HCT116 (cell line): ENCODE measurements at regions not wholly inside any gene's neighbourhood (a gene's known extent, or its start where the extent isn't known, plus 50 kb on each side); places are given as distances from the start of the nearest gene placed in this dataset.
"Not testable (repeated sequence)": the region's sequence is repeated elsewhere in the genome, so short reads cannot be mapped to it uniquely, and the experiment has no call there.

ENCODE experiments used
- ATAC-seq: fragments of 200-7000 bp; cut with Tn5 transposase; 2 replicates; pipeline ENCODE4 v1.9.1; 2020; ENCODE audit warnings: mild to moderate bottlenecking, moderate library complexity
- BruUV-seq: library from RNA; stranded (reverse); fragments of 400-500 nt; replicated peaks from 2 replicates; lab custom pipeline; 2021; lab: Mats Ljungman, UMichigan
- CTCF ChIA-PET: fragments of 300-600 bp; sonication (Branson Sonifier 250); formaldehyde crosslinking; loops from one replicate; lab custom pipeline; 2021; ENCODE audit warnings: antibody characterized with exemption; lab: Charles Lee
- POLR2A ChIA-PET: fragments of 300-600, 350-600 bp; sonication (Branson Sonifier 250); formaldehyde crosslinking; loops from one replicate; lab custom pipeline; 2021; ENCODE audit warnings: antibody characterized with exemption; lab: Charles Lee
- RAD21 ChIA-PET, 2 experiments: fragments of 300-600 bp; sonication (Branson Sonifier 250); formaldehyde crosslinking; loops; one replicate each; lab custom pipeline; 2023; ENCODE audit warnings: low total read pairs in 2 of 2; ENCODE audit not compliant: uncharacterized antibody in 2 of 2, unreplicated experiment in 2 of 2, low non-redundant PET in 1 of 2; lab: Charles Lee
- DNase-seq: peaks from one replicate; pipeline ENCODE4 v3.0.0-alpha.2; 2010; ENCODE audit warnings: low read depth, low spot score
- H2AFZ ChIP-seq: fragments of 200-600 bp; shearing (Covaris generic), sonication (generic); 2 replicates; pipeline ENCODE4 v1.6.1; 2017; ENCODE audit warnings: low read depth, mixed run types, mixed read lengths, antibody characterized with exemption, low read length; ENCODE audit not compliant: poor library complexity, severe bottlenecking
- H3K27ac ChIP-seq: 2 replicates; pipeline ENCODE4 v1.5.1; 2012; ENCODE audit warnings: low read depth, low read length
- H3K27me3 ChIP-seq: fragments of 200-600 bp; sonication (generic); 2 replicates; pipeline ENCODE4 v1.6.1; 2016; ENCODE audit warnings: mixed run types, low read length, mixed read lengths; ENCODE audit not compliant: insufficient read depth
- H3K36me3 ChIP-seq, 2 experiments: fragments of 200-500 bp in 1 of 2; fragments of 200-600 bp in 1 of 2; sonication (Bioruptor generic) in 1 of 2; sonication (generic) in 1 of 2; 2 replicates each; pipeline versions ENCODE4 v1.5.1 to v1.6.1; 2014 to 2016; ENCODE audit warnings: low read length in 2 of 2, inconsistent platforms in 1 of 2, mixed read lengths in 1 of 2, mixed run types in 1 of 2; ENCODE audit not compliant: insufficient read depth in 2 of 2, control insufficient read depth in 1 of 2
- H3K4me1 ChIP-seq, 2 experiments: fragments of 200-600 bp in 1 of 2; sonication (generic) in 1 of 2; 2 replicates each; pipeline versions ENCODE4 v1.5.1 to v1.6.1; 2012 to 2017; ENCODE audit warnings: low read length in 2 of 2, inconsistent platforms in 1 of 2, mild to moderate bottlenecking in 1 of 2, mixed read lengths in 1 of 2, mixed run types in 1 of 2, moderate library complexity in 1 of 2; ENCODE audit not compliant: insufficient read depth in 2 of 2, control insufficient read depth in 1 of 2
- H3K4me2 ChIP-seq: fragments of 200-600 bp; sonication (generic); 2 replicates; pipeline ENCODE4 v1.6.1; 2017; ENCODE audit warnings: mixed run types, low read length, mixed read lengths
- H3K4me3 ChIP-seq, 2 experiments: fragments of 200-600 bp in 1 of 2; sonication (generic) in 1 of 2; replicated peaks in 1 of 2; 2 replicates each; pipeline ENCODE4 v1.5.1; 2011 to 2016; ENCODE audit warnings: low read length in 2 of 2, control low read depth in 1 of 2, low read depth in 1 of 2, mild to moderate bottlenecking in 1 of 2, mixed read lengths in 1 of 2, mixed run types in 1 of 2
- H3K79me2 ChIP-seq: fragments of 200-600 bp; sonication (generic); 2 replicates; pipeline ENCODE4 v1.6.1; 2017; ENCODE audit warnings: mild to moderate bottlenecking, mixed run types, low read length, moderate library complexity, mixed read lengths; ENCODE audit not compliant: insufficient read depth
- H3K9ac ChIP-seq: fragments of 200-600 bp; sonication (generic); 2 replicates; pipeline ENCODE4 v1.6.1; 2016; ENCODE audit warnings: low read length, mixed read lengths
- H3K9me2 ChIP-seq: fragments of 200-600 bp; sonication (generic), shearing (Covaris generic); 2 replicates; pipeline ENCODE4 v1.6.1; 2017; ENCODE audit warnings: mixed run types, mild to moderate bottlenecking, moderate library complexity; ENCODE audit not compliant: insufficient read depth
- H3K9me3 ChIP-seq, 2 experiments: fragments of 200-500 bp in 1 of 2; fragments of 200-600 bp in 1 of 2; sonication (Bioruptor generic) in 1 of 2; sonication (generic) in 1 of 2; 2 replicates each; pipeline ENCODE4 v1.6.1; 2014 to 2017; ENCODE audit warnings: low read length in 2 of 2, mixed read lengths in 2 of 2, inconsistent platforms in 1 of 2, low read depth in 1 of 2, mild to moderate bottlenecking in 1 of 2, mixed run types in 1 of 2, moderate library complexity in 1 of 2; ENCODE audit not compliant: control insufficient read depth in 1 of 2, insufficient read depth in 1 of 2
- H4K20me1 ChIP-seq: fragments of 200-600 bp; sonication (generic), shearing (Covaris generic); 2 replicates; pipeline ENCODE4 v1.6.1; 2017; ENCODE audit warnings: mixed run types, mild to moderate bottlenecking, moderate library complexity; ENCODE audit not compliant: insufficient read depth
- EGR1 ChIP-seq: IDR thresholded peaks from 2 replicates; pipeline ENCODE4 v1.6.1; 2012; ENCODE audit warnings: low read depth
- ELF1 ChIP-seq: IDR thresholded peaks from 2 replicates; pipeline ENCODE4 v1.6.1; 2012; ENCODE audit warnings: low read depth, borderline replicate concordance
- EZH2phosphoT487 ChIP-seq: fragments of 200-600 bp; IDR thresholded peaks from 2 replicates; pipeline ENCODE4 v1.6.1; 2018; ENCODE audit warnings: antibody characterized with exemption, borderline replicate concordance
- FOSL1 ChIP-seq: IDR thresholded peaks from 2 replicates; pipeline ENCODE4 v1.6.1; 2012; ENCODE audit warnings: low read depth
- intact Hi-C: fragments of 100-400 bp; cut with micrococcal nuclease; formaldehyde crosslinking; loops from 2 replicates; pipeline ENCODE4 v1.10.0; 2022
- TF ChIP-seq, protein P1 (sequence below), 3 experiments: fragments of 200-600 bp in 1 of 3; sonication (generic) in 1 of 3; IDR thresholded peaks in 2 of 3; conservative IDR thresholded peaks in 1 of 3; 2 replicates each; pipeline ENCODE4 v1.5.1; 2012 to 2017; ENCODE audit warnings: low read depth in 2 of 3, low read length in 2 of 3, antibody characterized with exemption in 1 of 3, borderline replicate concordance in 1 of 3, control low read depth in 1 of 3, mild to moderate bottlenecking in 1 of 3, mixed read lengths in 1 of 3, mixed run types in 1 of 3, moderate library complexity in 1 of 3; ENCODE audit not compliant: insufficient read depth in 1 of 3

GRCh38 chr21:35800796-35801385, 259.4 kb downstream of the SETD4 start:
- POLR2A ChIA-PET, CTCF ChIA-PET, H3K79me2 ChIP-seq, H2AFZ ChIP-seq, H3K4me3 ChIP-seq, intact Hi-C loops, ATAC-seq, H4K20me1 ChIP-seq, H3K27ac ChIP-seq, RAD21 ChIA-PET, H3K36me3 ChIP-seq, H3K4me1 ChIP-seq, H3K9ac ChIP-seq, DNase-seq, H3K9me2 ChIP-seq, H3K9me3 ChIP-seq, H3K27me3 ChIP-seq, BruUV-seq, H3K4me2 ChIP-seq: not testable (repeated sequence)

DNA sequence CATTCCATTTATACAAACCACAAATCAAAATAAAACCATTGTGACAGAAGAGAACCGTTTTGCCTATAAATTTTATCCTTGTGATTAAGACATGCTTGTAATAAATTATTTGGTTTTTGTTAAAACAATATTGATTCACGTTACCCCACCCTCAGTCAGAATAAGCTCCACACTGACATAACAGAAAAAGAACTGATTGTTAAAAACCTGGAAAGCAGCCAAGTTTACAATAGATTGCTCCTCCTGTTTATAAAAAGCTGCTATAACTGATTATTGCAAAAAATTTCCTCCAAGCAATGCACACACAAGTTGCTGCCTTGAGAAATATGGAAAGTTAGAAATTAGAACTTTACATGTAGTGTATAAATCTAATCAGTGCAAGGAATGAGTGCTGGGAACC, 263.5 kb downstream of the SETD4 start:
- no peak overlapping the region for H3K27ac ChIP-seq
- no peaks in the 10 kb centered on the region for H4K20me1 ChIP-seq
- ChIA-PET CTCF (no interaction called here), POLR2A (no interaction called here), RAD21 (no interaction called here)
- H3K9ac ChIP-seq = no peak overlapping the region
- H2AFZ ChIP-seq = no peak overlapping the region
- H3K36me3 ChIP-seq = no peaks in the 10 kb centered on the region
- H3K27me3 ChIP-seq = no peaks in the 10 kb centered on the region
- intact Hi-C loops = no loop called here
- H3K79me2 ChIP-seq = no peaks in the 10 kb centered on the region
- no peak overlapping the region for H3K4me2 ChIP-seq
- no peaks in the 10 kb centered on the region for H3K9me2 ChIP-seq
- TF ChIP-seq FOSL1 (no peak), EZH2phosphoT487 (no peak), ELF1 (no peak), EGR1 (no peak)
- TF ChIP-seq, protein P1, sequence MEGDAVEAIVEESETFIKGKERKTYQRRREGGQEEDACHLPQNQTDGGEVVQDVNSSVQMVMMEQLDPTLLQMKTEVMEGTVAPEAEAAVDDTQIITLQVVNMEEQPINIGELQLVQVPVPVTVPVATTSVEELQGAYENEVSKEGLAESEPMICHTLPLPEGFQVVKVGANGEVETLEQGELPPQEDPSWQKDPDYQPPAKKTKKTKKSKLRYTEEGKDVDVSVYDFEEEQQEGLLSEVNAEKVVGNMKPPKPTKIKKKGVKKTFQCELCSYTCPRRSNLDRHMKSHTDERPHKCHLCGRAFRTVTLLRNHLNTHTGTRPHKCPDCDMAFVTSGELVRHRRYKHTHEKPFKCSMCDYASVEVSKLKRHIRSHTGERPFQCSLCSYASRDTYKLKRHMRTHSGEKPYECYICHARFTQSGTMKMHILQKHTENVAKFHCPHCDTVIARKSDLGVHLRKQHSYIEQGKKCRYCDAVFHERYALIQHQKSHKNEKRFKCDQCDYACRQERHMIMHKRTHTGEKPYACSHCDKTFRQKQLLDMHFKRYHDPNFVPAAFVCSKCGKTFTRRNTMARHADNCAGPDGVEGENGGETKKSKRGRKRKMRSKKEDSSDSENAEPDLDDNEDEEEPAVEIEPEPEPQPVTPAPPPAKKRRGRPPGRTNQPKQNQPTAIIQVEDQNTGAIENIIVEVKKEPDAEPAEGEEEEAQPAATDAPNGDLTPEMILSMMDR (IDR thresholded peaks at IDR 0.05 in 2 of 3, conservative IDR thresholded peaks at IDR 0.05 in 1 of 3; ENCODE audit: borderline replicate concordance in 1 of 3, insufficient read depth in 1 of 3, low read depth in 2 of 3, low read length in 2 of 3) = no peak
- ATAC-seq (no peak), DNase-seq (no peak)
- H3K4me1 ChIP-seq = no peaks in the 10 kb centered on the region; a peak in 1 of 4 replicates
- no peak overlapping the region for H3K4me3 ChIP-seq
- no peaks in the 10 kb centered on the region for H3K9me3 ChIP-seq
- no TSS peak for BruUV-seq

DNA sequence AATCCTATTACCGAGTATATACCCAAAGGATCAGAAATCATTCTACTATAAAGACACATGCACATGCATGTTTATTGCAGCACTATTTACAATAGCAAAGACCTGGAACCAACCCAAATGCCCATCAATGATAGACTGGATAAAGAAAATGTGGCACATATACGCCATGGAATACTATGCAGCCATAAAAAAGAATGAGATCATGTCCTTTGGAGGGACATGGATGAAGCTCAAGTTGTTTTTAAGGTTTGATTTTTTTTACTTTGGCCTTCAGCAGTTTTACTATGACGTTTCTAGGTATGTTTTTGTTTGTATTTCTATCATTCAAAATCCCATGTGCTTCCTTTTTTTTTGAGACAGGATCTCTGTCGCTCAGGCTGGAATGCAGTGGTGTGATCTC, 265.8 kb downstream of the SETD4 start:
- H3K27ac ChIP-seq, H3K36me3 ChIP-seq, H3K4me1 ChIP-seq, BruUV-seq, H3K27me3 ChIP-seq, ATAC-seq, H4K20me1 ChIP-seq, H3K9ac ChIP-seq, intact Hi-C loops, H2AFZ ChIP-seq, H3K9me3 ChIP-seq, H3K4me2 ChIP-seq, RAD21 ChIA-PET, DNase-seq, H3K79me2 ChIP-seq, H3K9me2 ChIP-seq, POLR2A ChIA-PET, H3K4me3 ChIP-seq: not testable (repeated sequence)
- CTCF ChIA-PET = interaction anchor here (1.0 kb wide), 1 partner anchor 46 kb away, joined by 3 read pairs; no protein-coding TSS in a partner anchor
